GM11168 (cell line): ENCODE measurements at regions not wholly inside any gene's neighbourhood (a gene's known extent, or its start where the extent isn't known, plus 50 kb on each side); places are given as distances from the start of the nearest gene placed in this dataset.
"Not testable (repeated sequence)": the region's sequence is repeated elsewhere in the genome, so short reads cannot be mapped to it uniquely, and the experiment has no call there.

Experiments used
- in situ Hi-C: fragments of 300-500 bp; cut with MboI; formaldehyde crosslinking; loops from one replicate; pipeline ENCODE4 v1.12.0; 2022; ENCODE audit warnings: low sequenced_read_pairs; ENCODE audit not compliant: unreplicated experiment

DNA sequence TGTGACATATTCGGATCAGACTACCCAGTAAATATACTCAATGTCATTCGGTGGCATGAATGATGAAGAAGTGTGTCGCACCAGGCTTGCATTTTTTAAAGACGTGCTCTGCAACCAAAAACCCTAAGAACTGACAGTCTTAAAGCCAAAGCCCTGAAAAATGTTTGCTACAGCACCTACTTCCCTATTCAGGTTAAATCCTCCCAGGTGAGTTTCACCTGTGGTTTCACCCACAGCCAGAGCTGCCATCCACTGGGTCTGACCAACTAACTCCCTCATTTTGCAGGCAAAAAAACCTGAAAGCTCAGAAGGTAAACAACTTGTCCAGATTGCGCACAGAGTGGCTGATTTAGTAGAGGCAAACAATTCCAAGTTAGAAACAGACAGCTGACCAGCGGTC lies 222.3 kb upstream of the MGAT5 start:
- in situ Hi-C loops: no loop called here

DNA sequence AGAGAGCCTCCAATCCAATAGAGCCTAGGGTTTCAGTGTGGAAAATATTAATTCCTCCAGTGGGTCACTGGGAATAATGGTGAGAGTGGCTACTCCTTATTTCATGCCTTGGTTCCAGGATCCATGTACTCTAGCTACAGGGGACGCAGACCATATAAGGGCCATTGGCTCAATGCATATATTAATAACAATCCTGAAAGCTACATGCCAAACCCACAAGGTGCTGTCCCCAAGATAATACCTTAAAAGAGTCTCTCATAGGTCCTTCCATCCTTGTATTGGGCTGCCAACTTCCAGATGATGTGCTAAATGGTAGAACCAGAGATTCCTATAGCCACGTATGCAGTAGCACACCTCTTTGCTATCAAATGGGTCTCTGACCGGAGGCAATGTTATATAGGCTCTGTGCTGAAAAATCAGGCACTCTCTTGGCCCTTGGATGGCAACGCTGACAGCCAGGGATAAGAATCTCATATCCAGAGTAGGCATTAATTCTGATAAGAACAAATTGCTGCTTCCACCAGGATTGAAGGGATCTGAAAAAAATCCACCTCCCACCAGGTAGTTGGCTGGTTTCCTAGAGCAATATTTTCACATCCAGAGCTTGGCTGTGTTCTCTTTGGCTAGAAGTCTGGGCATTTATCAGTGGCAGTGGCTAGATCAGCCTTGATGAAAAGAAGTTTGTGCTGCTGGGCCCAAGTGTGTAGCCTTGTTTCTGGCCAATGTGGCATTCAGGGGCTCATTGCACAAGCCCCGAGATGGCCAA lies 218.1 kb upstream of the MGAT5 start:
- in situ Hi-C loops: no loop called here

DNA sequence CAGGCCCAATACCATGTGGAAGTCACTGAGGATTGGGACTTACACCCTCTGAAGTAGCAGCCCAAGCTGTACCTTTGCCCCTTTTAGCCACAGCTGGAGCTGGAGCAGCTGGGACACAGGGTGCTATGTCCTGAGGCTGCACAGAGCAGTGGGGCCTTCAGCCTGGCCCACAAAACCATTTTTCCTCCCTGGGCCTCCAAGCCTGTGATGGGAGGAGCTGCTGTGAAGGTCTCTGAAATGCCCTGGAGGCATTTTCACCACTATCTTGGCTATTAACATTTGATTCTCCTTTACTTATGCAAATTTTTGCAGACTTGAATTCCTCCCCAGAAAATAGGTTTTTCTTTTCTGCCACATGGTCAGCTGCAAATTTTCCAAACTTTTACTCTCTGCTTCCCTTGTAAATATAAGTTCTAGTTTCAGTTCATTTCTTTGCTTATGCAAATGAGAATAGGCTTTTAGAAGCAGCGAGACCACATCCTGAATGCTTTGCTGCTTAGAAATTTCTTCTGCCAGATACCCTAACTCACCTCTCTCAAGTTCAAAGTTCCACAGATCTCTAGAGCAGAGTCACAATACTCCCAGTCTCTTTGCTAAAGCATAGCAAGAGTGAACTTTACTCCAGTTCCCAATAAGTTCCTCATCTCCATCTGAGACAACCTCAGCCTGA lies 213.8 kb upstream of the MGAT5 start:
- in situ Hi-C loops: no loop called here

DNA sequence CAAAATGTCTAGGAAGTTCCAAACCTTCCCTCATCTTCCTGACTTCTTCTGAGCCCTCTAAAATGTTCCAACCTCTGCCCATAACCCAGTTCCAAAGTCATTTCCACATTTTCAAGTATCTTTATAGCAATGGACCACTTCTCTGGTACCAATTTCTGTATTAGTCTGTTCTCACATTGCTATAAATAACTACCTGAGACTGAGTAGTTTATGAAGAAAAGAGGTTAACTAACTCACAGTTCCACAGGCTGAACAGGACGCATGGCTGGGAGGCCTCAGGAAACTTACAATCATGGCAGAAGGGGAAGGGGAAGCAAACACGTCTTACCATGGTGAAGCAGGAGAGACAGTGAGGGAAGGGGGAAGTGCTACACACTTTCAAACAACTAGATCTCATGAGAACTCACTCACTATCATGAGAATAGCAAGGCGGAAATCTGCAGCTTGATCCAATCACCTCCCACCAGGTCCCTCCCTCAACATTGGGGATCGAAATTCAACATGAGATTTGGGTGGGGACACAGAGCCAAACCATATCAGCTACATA lies 213.2 kb upstream of the MGAT5 start:
- in situ Hi-C loops: not testable (repeated sequence)

DNA sequence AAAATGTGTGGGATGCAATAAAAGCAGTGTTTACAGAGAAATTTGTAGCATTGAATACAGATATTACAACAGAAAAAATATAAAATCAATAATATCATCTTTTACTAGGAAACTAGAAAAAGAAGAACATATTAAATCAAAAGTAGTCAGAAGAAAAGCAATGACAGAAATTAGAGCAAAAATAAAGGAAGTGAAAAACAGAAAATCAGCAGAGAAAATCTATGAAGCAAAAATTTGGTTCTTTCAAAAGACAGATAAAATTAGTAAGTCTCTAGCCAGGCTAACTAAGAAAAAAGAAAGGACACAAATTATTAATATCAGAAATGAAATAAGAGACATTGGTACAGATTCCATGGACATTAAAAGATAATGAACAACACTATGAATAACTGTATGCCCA lies 212.0 kb upstream of the MGAT5 start:
- in situ Hi-C loops: no loop called here

DNA sequence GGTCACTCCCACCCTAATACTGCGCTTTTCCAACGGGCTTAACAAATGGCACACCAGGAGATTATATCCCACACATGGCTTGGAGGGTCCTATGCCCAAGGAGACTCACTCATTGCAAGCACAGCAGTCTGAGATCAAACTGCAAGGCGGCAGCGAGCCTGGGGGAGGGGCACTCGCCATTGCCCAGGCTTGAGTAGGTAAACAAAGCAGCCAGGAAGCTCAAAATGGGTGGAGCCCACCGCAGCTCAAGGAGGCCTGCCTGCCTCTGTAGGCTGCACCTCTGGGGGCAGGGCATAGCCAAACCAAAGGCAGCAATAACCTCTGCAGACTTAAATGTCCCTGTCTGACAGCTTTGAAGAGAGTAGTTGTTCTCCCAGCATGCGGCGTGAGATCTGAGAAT lies 210.8 kb upstream of the MGAT5 start:
- in situ Hi-C loops: not testable (repeated sequence)

DNA sequence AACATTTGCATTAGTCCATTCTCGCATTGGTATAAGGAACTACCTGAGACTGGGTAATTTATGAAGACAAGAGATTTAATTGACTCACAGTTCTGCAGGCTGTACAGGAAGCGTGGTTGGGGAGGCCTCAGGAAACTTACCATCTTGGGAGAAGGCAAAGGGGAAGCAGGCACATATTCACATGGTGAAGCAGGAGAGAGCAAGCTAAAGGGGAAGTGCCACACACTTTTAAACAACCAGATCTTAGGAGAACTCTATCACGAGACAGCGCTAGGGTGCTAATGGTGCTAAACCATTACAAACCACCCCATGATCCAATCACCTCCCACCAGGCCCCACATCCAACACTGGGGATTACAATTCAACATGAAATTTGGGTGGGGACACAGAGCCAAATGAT lies 201.7 kb upstream of the MGAT5 start:
- in situ Hi-C loops: no loop called here

DNA sequence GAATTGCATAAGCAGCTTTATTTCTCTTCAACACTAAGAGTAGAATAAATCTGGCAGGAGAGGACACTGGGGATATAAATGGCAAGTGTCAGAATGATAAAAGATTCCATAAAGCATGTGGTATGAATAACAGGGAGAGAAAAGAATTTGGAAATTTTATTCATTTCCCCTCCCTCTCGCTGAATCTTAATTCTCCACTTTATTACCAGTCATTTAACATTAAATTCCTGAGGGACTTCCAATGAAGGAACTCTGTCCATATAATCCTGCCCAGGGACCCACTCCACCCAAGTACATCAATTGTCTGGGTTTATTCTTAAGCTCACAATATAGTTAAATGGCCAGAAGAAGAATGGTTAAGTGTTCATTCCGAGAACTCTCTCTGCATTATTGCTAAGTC lies 197.7 kb upstream of the MGAT5 start:
- in situ Hi-C loops: no loop called here

DNA sequence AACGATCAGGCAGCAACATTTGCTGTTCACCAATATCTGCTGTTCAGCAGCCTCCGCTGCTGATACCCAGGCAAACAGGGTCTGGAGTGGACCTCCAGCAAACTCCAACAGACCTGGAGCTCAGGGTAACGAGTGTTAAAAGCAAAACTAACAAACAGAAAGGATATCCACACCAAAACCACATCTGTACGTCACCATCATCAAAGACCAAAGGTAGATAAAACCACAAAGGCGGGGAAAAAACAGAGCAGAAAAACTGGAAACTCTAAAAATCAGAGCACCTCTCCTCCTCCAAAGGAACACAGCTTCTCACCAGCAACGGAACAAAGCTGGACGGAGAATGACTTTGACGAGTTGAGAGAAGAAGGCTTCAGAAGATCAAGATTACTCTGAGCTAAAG lies 192.8 kb upstream of the MGAT5 start:
- in situ Hi-C loops: not testable (repeated sequence)

DNA sequence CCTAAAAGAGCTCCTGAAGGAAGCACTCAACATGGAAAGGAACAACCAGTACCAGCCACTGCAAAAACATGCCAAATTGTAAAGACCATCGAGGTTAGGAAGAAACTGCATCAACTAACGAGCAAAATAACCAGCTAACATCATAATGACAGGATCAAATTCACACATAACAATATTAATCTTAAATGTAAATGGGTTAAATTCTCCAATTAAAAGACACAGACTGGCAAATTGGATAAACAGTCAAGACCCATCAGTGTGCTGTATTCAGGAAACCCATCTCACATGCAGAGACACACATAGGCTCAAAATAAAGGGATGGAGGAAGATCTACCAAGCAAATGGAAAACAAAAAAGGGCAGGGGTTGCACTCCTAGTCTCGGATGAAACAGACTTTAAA lies 191.6 kb upstream of the MGAT5 start:
- in situ Hi-C loops: not testable (repeated sequence)

DNA sequence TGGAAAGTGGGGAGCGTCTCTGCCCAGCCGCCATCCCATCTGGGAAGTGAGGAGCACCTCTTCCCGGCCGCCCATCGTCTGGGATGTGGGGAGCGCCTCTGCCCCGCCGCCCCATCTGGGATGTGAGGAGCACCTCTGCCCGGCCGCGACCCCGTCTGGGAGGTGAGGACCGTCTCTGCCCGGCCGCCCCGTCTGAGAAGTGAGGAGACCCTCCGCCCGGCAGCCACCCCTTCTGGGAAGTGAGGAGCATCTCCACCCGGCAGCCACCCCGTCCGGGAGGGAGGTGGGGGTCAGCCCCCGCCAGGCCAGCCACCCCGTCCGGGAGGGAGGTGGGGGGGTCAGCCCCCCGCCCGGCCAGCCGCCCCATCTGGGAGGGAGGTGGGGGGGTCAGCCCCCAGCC lies 190.0 kb upstream of the MGAT5 start:
- in situ Hi-C loops: not testable (repeated sequence)

DNA sequence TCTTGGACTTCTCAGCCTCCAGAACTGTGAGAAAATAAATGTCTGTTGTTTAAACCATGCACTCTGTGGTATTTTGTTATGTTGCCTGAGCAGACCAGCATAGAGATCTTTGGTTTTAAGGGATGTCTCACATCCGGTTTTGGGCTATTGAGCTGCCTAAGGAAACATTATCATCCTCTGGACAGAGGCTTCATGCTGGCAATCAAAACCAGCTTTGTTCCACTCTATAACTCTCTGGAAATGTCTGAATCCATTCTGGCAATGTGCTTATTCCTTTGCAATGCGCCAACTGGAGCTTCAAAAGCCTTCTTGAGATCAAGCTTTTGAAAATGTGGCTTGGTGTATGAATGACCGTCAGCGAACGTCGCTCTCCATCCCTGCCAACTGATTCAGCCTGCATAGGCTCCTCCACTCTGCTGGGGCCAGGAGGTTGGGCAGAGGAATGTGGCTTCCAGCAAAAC lies 183.6 kb upstream of the MGAT5 start:
- in situ Hi-C loops: no loop called here

DNA sequence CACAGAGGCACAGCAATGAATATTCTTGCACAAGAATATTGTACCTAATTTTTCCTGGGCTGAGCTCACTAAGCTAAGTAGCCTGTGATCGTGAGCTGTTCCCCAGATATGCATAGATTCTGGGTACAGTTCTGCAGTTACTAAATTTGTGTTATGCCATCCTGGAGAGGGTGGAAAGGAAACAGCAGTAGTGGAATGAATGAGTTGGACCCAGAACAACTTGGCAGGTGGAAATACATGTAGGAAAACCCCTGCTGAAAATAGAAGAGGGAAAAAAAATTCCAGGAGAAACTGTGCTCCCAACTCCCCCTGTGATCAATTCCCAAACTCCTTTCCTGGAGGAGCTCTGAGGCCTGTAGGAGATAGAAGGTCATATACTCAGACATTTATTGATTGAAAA lies 181.5 kb upstream of the MGAT5 start:
- in situ Hi-C loops: no loop called here

DNA sequence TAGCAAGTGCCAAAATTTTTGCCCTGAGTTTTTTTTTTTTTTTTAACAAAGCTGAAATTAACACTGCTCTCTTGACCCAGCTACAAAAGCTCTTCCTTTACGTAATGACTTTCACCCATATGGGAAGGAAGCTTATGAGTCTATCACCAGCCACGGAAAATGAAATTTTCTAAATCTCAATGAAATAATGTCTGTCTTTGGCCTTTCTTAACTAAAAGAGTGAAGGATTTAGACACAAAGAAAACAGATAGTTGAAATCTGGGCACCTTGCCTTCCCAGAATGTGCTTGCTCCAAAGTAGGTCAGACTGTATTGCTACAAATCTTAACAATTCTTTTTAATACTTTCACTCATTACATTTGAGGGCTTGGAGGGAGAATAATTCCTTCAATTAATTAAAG lies 180.8 kb upstream of the MGAT5 start:
- in situ Hi-C loops: no loop called here

DNA sequence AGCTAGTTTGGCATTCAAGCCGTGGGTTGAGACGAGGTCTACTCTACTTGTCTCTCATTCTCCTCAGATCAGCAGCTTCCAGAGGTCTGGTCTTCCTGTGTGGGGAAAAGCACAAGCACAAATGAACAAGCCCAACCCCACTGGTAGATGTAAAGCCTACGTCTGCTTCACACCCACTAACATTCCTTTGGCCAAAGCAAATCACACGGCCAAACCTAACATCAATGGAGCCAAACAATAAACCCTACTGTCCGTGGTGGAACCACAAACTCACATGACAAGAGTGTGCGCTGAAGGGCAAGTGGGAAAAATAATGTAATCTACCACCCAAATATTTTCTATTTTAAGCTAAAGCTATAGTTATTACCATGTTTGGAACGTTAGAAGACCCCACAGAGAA lies 179.3 kb upstream of the MGAT5 start:
- in situ Hi-C loops: loop anchor here (25.0 kb wide), 1 partner anchor 187 kb away; no protein-coding TSS in a partner anchor

DNA sequence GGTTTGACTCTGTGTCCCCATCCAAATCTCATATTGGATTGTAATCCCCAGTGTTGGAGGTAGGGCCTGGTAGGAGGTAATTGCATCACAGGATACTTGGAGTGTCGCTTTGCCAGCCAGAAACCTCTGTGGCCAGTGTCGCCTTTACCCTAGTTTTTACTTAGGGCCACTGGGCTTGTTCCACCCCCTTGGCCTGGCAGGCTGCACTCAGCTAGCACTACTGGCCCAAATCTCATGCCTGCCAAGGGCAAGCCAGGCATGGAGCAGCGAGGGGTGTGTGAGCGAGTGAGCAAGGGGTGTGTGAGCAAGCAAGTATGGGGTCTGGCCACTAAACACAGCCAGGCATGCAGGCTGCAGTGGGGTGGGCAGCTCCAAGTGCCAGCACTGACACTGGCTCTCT lies 178.7 kb upstream of the MGAT5 start:
- in situ Hi-C loops: loop anchor here (25.0 kb wide), 1 partner anchor 188 kb away; no protein-coding TSS in a partner anchor

DNA sequence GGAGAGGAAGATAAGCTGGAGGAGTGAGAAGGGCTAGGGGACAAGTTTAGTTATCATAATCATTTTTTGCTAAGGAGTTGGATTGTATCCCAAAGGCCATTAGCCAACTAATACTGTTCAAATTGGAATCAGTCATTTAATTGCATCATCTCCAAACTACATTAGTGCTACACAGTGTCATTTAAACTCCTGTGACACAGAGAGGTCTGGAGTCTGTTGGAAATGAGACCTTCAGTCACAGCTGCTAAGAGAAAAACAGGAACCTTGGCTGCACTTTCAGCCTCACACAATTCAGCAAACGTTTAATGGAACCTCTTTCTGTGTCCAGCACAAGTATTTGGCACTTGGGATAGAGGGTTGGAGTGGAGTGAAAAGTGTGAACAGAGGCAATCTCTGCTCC lies 175.5 kb upstream of the MGAT5 start:
- in situ Hi-C loops: loop anchor here (25.0 kb wide), 1 partner anchor 191 kb away; no protein-coding TSS in a partner anchor

DNA sequence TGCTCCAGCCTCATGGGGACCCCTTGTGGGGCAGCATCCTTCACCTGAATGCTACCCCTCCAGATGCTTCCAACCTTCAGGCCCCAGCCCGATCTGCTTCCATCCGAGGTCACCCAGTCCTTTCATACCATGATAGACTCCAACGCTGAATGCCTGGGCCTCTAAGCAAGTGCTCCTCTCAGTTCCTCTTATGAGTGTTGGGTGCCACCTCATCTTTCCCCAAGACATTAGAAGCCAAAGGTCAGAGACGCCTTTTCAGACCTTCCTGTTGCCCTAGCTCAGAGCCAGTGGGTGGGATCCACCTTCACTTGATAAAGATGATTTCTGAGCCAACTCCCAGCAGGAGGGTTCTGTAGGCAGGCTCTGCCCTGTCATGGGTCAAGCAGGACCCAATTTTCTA lies 174.5 kb upstream of the MGAT5 start:
- in situ Hi-C loops: loop anchor here (25.0 kb wide), 1 partner anchor 192 kb away; no protein-coding TSS in a partner anchor

DNA sequence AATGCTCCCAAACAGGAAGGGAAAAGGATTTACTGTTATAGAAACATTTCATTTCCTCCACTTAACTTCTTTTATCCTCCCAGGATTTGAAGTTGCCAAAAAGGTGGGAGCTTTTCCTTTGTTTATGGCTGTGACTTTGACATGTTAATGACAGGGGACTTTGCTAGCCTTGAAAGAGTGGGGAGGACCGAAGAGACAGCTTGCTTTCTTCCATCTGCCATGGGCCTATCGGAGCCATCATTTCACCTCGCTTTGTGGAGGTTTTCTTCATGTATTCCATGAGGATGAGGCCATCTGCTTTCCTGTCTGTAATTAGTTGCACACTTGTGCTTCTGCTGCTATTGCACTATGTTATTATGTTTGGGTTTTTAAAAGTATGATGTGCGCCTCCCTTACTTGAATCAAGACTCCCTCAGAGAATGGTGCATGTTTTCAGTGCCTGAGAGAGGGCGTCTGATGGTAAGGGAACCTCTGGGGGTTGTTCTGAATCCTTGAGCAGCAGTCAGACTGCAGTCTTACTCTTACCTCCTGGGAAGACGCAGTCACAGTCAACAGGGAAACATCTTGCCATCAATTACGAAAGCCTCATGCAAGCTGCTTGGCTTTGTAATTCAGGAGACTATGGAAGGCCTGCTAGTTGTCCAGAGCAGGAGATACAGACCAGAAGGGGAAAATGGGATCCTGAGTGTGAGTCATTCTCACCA lies 173.3 kb upstream of the MGAT5 start:
- in situ Hi-C loops: loop anchor here (25.0 kb wide), 1 partner anchor 193 kb away; no protein-coding TSS in a partner anchor

DNA sequence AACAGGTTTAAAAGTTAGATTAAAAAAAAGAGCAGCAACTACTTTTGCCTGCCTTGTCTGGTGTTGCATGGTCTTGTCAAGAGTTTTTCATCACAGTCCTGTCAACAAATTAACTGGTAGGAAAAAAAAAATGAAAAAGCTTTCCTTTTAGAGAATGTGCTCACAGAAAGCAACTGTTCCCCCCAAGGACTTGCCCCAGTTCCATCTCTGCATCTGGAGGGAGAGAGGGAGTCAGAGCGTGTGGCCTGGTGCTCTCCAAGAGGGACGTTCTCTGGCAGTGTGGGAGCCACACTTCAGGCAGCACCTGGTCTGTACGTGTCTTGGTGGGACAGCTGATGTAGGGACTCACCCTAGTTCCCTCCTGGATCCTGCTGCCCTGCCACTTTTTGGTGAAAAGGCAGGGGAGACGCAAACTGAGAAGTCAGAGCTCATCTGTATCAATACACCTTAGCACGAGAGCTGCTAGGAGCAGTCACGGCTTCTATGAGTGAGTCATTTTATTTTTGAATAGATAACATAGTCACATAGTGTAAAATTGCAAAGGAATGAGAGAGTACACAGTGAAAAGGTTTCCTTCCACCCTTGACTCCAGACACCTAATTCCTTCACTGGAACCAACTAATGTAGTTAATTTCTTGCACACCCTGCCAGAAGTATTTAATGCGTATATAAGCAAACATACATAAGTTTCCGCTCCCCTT lies 172.5 kb upstream of the MGAT5 start:
- in situ Hi-C loops: loop anchor here (25.0 kb wide), 1 partner anchor 194 kb away; no protein-coding TSS in a partner anchor
